Fibroblast of the conjunctiva (primary cell): ENCODE measurements at regions not wholly inside any gene's neighbourhood (a gene's known extent, or its start where the extent isn't known, plus 50 kb on each side); places are given as distances from the start of the nearest gene placed in this dataset.

Experiments used
- DNase-seq: peaks from one replicate; pipeline ENCODE4 v3.0.0-alpha.2; 2010; ENCODE audit warnings: low read depth

DNA sequence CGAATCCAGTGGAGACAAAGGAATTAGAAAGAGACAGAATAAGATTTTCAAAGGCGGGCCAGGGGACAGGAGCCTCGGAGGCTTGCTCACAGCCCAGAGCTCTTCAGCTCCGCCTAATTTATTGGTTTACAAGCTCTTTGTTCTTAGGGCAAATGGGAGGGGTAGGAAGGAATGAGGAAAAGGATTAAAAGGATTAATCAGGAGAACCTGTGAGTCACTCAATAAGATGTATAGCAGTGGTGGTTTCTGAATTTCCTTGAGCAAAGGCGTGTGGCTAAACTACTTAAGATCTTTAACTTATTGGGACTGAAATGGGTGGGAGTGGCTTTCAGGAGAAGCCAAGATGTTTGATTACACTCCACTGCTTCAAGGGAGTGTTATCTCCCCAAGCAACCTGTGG, 456.0 kb upstream of the SPANXN1 start:
- no peak for DNase-seq

GRCh38 chrX:144798972-144799371, 448.3 kb upstream of the SPANXN1 start:
- no peak for DNase-seq

DNA sequence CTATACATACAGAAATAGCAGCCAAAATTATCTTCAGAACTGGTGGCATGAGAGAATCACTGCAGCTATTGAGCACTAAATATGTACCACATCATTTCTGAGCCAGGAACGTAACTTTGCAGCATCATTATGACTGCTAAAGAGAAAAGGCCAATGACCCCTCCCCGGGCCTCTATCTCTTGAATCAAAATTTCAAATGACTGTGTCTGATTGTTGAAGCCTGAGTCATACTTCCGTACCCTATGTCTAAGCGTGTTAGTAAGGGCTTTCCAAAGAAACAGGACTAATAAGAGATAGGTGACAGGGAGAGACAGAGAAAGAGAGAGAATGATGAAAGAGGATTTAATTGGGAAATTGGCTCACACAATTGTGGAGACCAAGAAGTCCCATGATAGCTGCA, 445.5 kb upstream of the SPANXN1 start:
- no peak for DNase-seq

DNA sequence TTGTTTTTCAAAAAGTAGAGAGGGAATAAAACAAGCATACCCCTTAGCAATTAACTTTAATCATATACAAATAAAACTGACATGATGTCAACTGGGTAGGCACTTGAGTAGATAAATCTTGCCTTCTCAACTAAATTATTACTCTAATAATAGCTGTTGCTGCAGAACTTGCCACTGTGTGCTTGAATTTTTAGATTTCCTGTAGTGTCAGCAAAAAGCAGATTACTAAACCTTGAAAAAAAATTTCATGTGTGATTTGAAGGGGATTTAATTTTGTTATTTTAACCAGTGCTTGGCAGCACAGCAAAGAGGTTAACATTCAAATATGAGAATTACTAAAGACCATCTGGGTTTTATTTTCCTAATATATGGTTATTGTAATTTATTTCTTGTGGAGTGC, 438.3 kb upstream of the SPANXN1 start:
- no peak for DNase-seq

GRCh38 chrX:144810539-144810938, 436.8 kb upstream of the SPANXN1 start:
- no peak for DNase-seq

- no peak for DNase-seq
These were observed 427.9 kb upstream of the SPANXN1 start for GRCh38 chrX:144819406-144819805.

- DNase-seq: no peak
These were observed 406.7 kb upstream of the SPANXN1 start for GRCh38 chrX:144840616-144841015.

DNA sequence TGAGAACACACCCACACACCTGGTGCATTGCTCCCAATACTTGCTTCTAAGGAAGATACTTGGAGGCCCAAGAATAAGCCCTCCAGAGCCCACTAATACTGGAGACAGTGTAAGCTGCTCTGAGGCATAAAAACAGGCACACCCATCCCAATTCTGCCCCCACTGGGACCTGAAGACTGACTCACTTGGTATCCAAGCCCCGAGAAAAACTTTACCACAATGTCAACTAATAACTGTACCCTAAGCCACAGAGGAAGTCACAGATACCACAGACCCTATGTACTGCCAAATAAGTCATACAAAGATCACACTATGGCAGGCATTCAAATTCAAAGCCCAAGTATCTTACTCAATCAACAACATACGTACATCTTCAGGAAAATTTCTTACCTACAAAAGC, 398.2 kb upstream of the SPANXN1 start:
- DNase-seq: no peak

- no peak for DNase-seq
These were observed 351.0 kb upstream of the SPANXN1 start for GRCh38 chrX:144896323-144896722.

DNA sequence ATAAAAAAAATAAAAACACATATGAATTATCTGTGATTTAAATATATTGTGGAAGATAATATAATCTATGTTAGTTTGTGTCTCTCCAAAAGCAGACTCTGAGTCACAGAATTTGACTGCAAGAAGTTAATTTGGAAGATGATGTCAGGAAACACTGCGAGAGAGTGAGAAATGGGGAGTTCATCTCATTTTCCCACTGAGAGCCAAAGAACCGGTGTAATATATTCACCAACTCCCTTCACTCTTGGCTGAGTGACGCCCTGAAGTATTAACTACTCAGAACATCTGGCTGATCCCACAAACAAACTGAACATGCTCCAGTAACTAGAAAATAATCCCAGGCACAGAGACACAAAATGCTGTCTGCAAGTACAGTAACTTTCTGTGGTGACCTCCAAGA, 345.8 kb upstream of the SPANXN1 start:
- no peak for DNase-seq

DNA sequence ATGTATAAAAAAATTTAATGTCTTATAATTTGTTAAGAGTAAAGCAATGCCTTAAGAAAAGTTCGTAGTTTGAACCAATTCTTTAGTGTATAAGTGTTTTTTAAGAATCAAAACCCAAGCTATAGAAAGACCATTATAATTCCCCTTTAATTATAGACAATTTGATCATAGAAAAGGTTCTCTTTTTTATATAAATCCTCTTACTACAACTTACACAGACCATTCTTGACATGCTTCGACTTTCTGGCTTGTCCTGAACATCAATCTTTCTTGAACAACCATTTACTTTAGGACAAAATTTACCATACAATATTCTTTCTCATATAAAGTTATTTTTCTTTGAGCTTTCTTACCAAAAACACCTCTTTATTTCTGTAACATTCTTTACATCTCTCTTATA, 330.5 kb upstream of the SPANXN1 start:
- no peak for DNase-seq

DNA sequence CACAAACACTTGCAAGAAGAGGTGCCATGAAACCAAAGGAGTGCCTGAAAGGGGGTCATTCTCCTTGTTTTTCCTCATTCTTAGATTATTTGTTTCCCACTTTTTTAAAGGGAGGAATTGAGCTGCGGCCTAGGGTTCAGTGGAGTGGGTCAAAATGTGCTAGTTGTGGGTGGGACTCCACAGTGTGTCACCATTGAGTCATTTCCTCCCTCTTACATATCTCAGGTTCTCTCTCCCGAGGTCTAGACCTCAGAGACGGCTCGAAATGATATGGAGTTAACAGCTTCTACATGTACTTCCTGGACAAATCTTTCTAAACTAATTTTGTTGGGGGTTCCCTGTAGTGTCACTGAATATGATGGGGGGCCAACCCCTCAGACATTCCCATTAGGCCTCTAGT, 328.4 kb upstream of the SPANXN1 start:
- DNase-seq: no peak

DNA sequence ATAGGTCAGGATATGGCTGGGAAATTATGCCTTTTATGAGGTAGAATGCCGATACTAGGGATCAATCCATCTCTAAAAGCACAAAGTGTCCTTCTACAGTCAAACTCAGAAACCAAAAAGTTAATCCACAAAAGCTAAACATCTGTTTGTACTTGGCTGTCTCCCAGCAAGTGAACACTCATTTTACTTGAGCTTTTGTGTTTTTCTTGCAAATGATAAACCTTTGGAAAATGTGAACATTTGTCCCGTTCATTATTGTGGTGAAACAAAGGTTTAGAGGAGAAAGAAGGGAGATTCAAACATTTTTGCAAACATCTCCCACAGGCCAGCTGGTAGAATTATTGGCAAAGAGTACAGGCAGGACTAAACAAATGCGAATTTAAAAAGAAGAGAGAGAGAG, 300.6 kb upstream of the SPANXN1 start:
- peak; percentile 2 for DNase-seq
